ENCODE measurements at regions not wholly inside any gene's neighbourhood (a gene's known extent, or its start where the extent isn't known, plus 50 kb on each side); places are given as distances from the start of the nearest gene placed in this dataset.

DNA sequence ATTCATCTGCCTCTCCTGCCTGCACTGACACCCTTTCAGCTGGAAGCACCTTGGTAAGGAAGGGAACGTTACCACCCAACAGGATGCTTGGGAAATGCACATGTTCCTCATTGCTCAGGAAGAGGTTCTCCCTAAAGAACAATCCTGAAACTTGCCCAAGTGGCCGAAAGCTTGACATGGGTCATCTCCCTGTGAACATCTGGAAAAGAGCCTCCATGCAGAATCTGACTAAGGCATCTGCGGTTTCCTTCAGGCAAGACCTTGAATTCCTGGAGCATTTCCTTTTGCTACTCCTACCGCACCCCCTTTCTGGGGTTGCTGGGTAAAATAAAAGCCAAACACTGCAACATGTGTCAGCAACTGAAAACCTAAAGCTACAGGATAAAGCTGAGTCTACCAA, 68.7 kb upstream of the SNRK start:
- TF ChIP-seq CTCF (IDR thresholded peaks at IDR 0.05) (no peak), POLR2A (IDR thresholded peaks at IDR 0.05) (no peak)

Data from breast epithelium (tissue), 3 donors.